Activated T-cell treated with anti-CD3 and anti-CD28 coated beads for 48 hours (primary cell): ENCODE measurements at regions not wholly inside any gene's neighbourhood (a gene's known extent, or its start where the extent isn't known, plus 50 kb on each side); places are given as distances from the start of the nearest gene placed in this dataset.
"Not testable (repeated sequence)": the region's sequence is repeated elsewhere in the genome, so short reads cannot be mapped to it uniquely, and the experiment has no call there.

ENCODE experiments used
- DNase-seq: peaks from one replicate; pipeline ENCODE4 v3.0.0-alpha.2; 2020; ENCODE audit warnings: low read depth

GRCh38 chr4:174400603-174401302, 117.0 kb downstream of the CEP44 start:
- DNase-seq = not testable (repeated sequence)

- DNase-seq = no peak
These were observed 115.0 kb downstream of the CEP44 start for GRCh38 chr4:174398728-174399127.

- no peak for DNase-seq
These were observed 113.8 kb downstream of the CEP44 start for GRCh38 chr4:174397366-174398155.

GRCh38 chr4:174396599-174397110, 112.9 kb downstream of the CEP44 start:
- no peak for DNase-seq

- no peak for DNase-seq
These were observed 111.2 kb downstream of the CEP44 start for GRCh38 chr4:174394915-174395314.

GRCh38 chr4:174389439-174389838, 105.7 kb downstream of the CEP44 start:
- DNase-seq = no peak

GRCh38 chr4:174388461-174389145, 104.9 kb downstream of the CEP44 start:
- DNase-seq = no peak

- DNase-seq = no peak
These were observed 104.0 kb downstream of the CEP44 start for GRCh38 chr4:174387721-174388120.

- no peak for DNase-seq
These were observed 103.4 kb downstream of the CEP44 start for GRCh38 chr4:174387143-174387542.

GRCh38 chr4:174383783-174384182, 100.1 kb downstream of the CEP44 start:
- DNase-seq = no peak

- DNase-seq = not testable (repeated sequence)
These were observed 99.4 kb downstream of the CEP44 start for GRCh38 chr4:174382938-174383605.
